ENCODE measurements at regions not wholly inside any gene's neighbourhood (a gene's known extent, or its start where the extent isn't known, plus 50 kb on each side); places are given as distances from the start of the nearest gene placed in this dataset.
"Not testable (repeated sequence)": the region's sequence is repeated elsewhere in the genome, so short reads cannot be mapped to it uniquely, and the experiment has no call there.

GRCh38 chr3:182292591-182292990, 500.7 kb upstream of the ATP11B start:
- no peak for FAIRE-seq

- FAIRE-seq, result no peak
These were observed 499.0 kb upstream of the ATP11B start for GRCh38 chr3:182294256-182294655.

GRCh38 chr3:182294696-182295095, 498.6 kb upstream of the ATP11B start:
- FAIRE-seq, result no peak

GRCh38 chr3:182300266-182300665, 493.0 kb upstream of the ATP11B start:
- FAIRE-seq, result no peak

- FAIRE-seq, result no peak
These were observed 490.1 kb upstream of the ATP11B start for GRCh38 chr3:182303169-182303568.

- FAIRE-seq, result no peak
These were observed 487.2 kb upstream of the ATP11B start for GRCh38 chr3:182305881-182306665.

GRCh38 chr3:182308328-182308727, 485.0 kb upstream of the ATP11B start:
- FAIRE-seq, result no peak

- no peak for FAIRE-seq
These were observed 484.2 kb upstream of the ATP11B start for GRCh38 chr3:182309120-182309519.

- no peak for FAIRE-seq
These were observed 478.0 kb upstream of the ATP11B start for GRCh38 chr3:182315313-182315712.

- no peak for FAIRE-seq
These were observed 470.1 kb upstream of the ATP11B start for GRCh38 chr3:182323126-182323700.

GRCh38 chr3:182323898-182324297, 469.4 kb upstream of the ATP11B start:
- FAIRE-seq, result no peak

GRCh38 chr3:182325213-182325950, 467.9 kb upstream of the ATP11B start:
- FAIRE-seq, result no peak

- no peak for FAIRE-seq
These were observed 466.1 kb upstream of the ATP11B start for GRCh38 chr3:182327196-182327681.

- FAIRE-seq, result no peak
These were observed 462.7 kb upstream of the ATP11B start for GRCh38 chr3:182330646-182331045.

GRCh38 chr3:182331341-182331740, 462.0 kb upstream of the ATP11B start:
- FAIRE-seq, result no peak

GRCh38 chr3:182342252-182342651, 451.1 kb upstream of the ATP11B start:
- no peak for FAIRE-seq

- FAIRE-seq, result not testable (repeated sequence)
These were observed 449.3 kb upstream of the ATP11B start for GRCh38 chr3:182344026-182344425.

- no peak for FAIRE-seq
These were observed 444.3 kb upstream of the ATP11B start for GRCh38 chr3:182349051-182349450.

- FAIRE-seq, result no peak
These were observed 443.3 kb upstream of the ATP11B start for GRCh38 chr3:182349951-182350517.

- no peak for FAIRE-seq
These were observed 435.4 kb upstream of the ATP11B start for GRCh38 chr3:182357928-182358327.

- no peak for FAIRE-seq
These were observed 429.0 kb upstream of the ATP11B start for GRCh38 chr3:182364323-182364722.

GRCh38 chr3:182364723-182365650, 428.3 kb upstream of the ATP11B start:
- FAIRE-seq, result no peak

All from G401.6 (cell line).